HCT116 (cell line): ENCODE measurements at regions not wholly inside any gene's neighbourhood (a gene's known extent, or its start where the extent isn't known, plus 50 kb on each side); places are given as distances from the start of the nearest gene placed in this dataset.
"Not testable (repeated sequence)": the region's sequence is repeated elsewhere in the genome, so short reads cannot be mapped to it uniquely, and the experiment has no call there.

ENCODE experiments used
- CTCF ChIP-seq, 3 experiments: fragments of 200-600 bp in 1 of 3; sonication (generic) in 1 of 3; IDR thresholded peaks in 2 of 3; conservative IDR thresholded peaks in 1 of 3; 2 replicates each; pipeline ENCODE4 v1.5.1; 2012 to 2017; ENCODE audit warnings: low read depth in 2 of 3, low read length in 2 of 3, antibody characterized with exemption in 1 of 3, borderline replicate concordance in 1 of 3, control low read depth in 1 of 3, mild to moderate bottlenecking in 1 of 3, mixed read lengths in 1 of 3, mixed run types in 1 of 3, moderate library complexity in 1 of 3; ENCODE audit not compliant: insufficient read depth in 1 of 3
- EZH2 ChIP-seq: fragments of 200-600 bp; sonication (generic); IDR thresholded peaks from 2 replicates; pipeline ENCODE4 v1.6.1; 2017; ENCODE audit warnings: antibody characterized with exemption, mixed run types
- EZH2phosphoT487 ChIP-seq: fragments of 200-600 bp; IDR thresholded peaks from 2 replicates; pipeline ENCODE4 v1.6.1; 2018; ENCODE audit warnings: antibody characterized with exemption, borderline replicate concordance
- JUND ChIP-seq: IDR thresholded peaks from 2 replicates; pipeline ENCODE4 v1.6.1; 2012
- POLR2A ChIP-seq: IDR thresholded peaks from 2 replicates; pipeline ENCODE4 v1.7.0; 2011; ENCODE audit warnings: borderline replicate concordance; ENCODE audit not compliant: insufficient read depth, insufficient read length; ENCODE audit errors: extremely low read depth
- POLR2AphosphoS5 ChIP-seq: IDR thresholded peaks from 2 replicates; pipeline ENCODE4 v1.6.1; 2011; ENCODE audit warnings: mild to moderate bottlenecking, low read depth, low read length, moderate library complexity
- TCF7L2 ChIP-seq: IDR thresholded peaks from 2 replicates; pipeline ENCODE4 v1.7.0; 2011; ENCODE audit warnings: borderline replicate concordance, inconsistent platforms; ENCODE audit not compliant: insufficient read depth, insufficient read length; ENCODE audit errors: extremely low read depth
- ZNF274 ChIP-seq: fragments of 200-500 bp; sonication (Bioruptor generic); IDR thresholded peaks from 2 replicates; pipeline ENCODE4 v1.6.1; 2014; ENCODE audit warnings: mild to moderate bottlenecking, low read depth, low read length, inconsistent platforms

GRCh38 chr7:119100611-119101258, 876.2 kb downstream of the ANKRD7 start:
- TF ChIP-seq CTCF (IDR thresholded peaks at IDR 0.05 in 2 of 3, conservative IDR thresholded peaks at IDR 0.05 in 1 of 3; ENCODE audit: borderline replicate concordance in 1 of 3, insufficient read depth in 1 of 3, low read depth in 2 of 3, low read length in 2 of 3); EZH2; POLR2AphosphoS5; EZH2phosphoT487; TCF7L2; POLR2A; JUND; ZNF274: not testable (repeated sequence)
